Erythroblast (primary cell): ENCODE measurements at regions not wholly inside any gene's neighbourhood (a gene's known extent, or its start where the extent isn't known, plus 50 kb on each side); places are given as distances from the start of the nearest gene placed in this dataset.

Source experiments
- GATA1 ChIP-seq: IDR thresholded peaks from 2 replicates; pipeline ENCODE4 v1.6.1; 2011; ENCODE audit warnings: low read depth, mild to moderate bottlenecking, control low read depth, low read length, moderate library complexity
- POLR2A ChIP-seq: IDR thresholded peaks from 2 replicates; pipeline ENCODE4 v1.6.1; 2011; ENCODE audit warnings: mild to moderate bottlenecking, low read length

- no peak for TF ChIP-seq POLR2A
- no peak for TF ChIP-seq GATA1
Observed at GRCh38 chr4:79842162-79842561, 230.9 kb downstream of the ANTXR2 start.
